ENCODE measurements at regions not wholly inside any gene's neighbourhood (a gene's known extent, or its start where the extent isn't known, plus 50 kb on each side); places are given as distances from the start of the nearest gene placed in this dataset.

- Histone ChIP-seq H3K27ac (ENCODE audit: low read depth, low read length) (no peak overlapping the region), H2AK5ac (ENCODE audit: low read depth, low read length) (no peak overlapping the region), H3K4me2 (ENCODE audit: insufficient read depth in 1 of 2, low read depth in 2 of 2, low read length in 2 of 2) (no peak overlapping the region), H4K8ac (ENCODE audit: extremely low read depth, insufficient read depth, low read length) (no peak overlapping the region), H3K14ac (ENCODE audit: insufficient read length) (no peak overlapping the region), H3K56ac (replicated peaks; ENCODE audit: insufficient read length, low read depth, low read length) (no peak overlapping the region), H2BK12ac (ENCODE audit: low read depth, low read length) (no peak overlapping the region; the same call in 1 of the 2 replicates), H2BK120ac (replicated peaks; ENCODE audit: low read depth, low read length) (no peak overlapping the region), H4K91ac (replicated peaks; ENCODE audit: insufficient read length, low read length) (no peak overlapping the region), H3K4me1 (replicated peaks in 1 of 4; ENCODE audit: control insufficient read depth in 3 of 4, insufficient read depth in 4 of 4, low read length in 3 of 4) (peaks cover 0 to 2% (median 0%) of the 10 kb centered on the region in 4 experiments; a peak in 2 of 7 replicates), H3K27me3 (replicated peaks in 1 of 4; ENCODE audit: control insufficient read depth in 3 of 4, extremely low read depth in 1 of 4, insufficient read depth in 3 of 4, low read length in 3 of 4) (peaks cover 0 to 2% (median 0%) of the 10 kb centered on the region in 4 experiments; a peak in 1 of 7 replicates), H4K5ac (ENCODE audit: insufficient read length, low read depth, low read length) (no peak overlapping the region), H3K23me2 (ENCODE audit: low read depth, low read length) (no peaks in the 10 kb centered on the region), H4K20me1 (replicated peaks in 1 of 2; ENCODE audit: control insufficient read depth in 1 of 2, insufficient read depth in 2 of 2, low read length in 2 of 2) (no peaks in the 10 kb centered on the region), H3K9ac (replicated peaks in 1 of 4; ENCODE audit: extremely low read depth in 1 of 4, low read depth in 3 of 4, low read length in 3 of 4) (no peak overlapping the region; a peak in 1 of 7 replicates), H2BK15ac (ENCODE audit: low read length) (peak overlapping the region; percentile 5; the same call in 1 of the 2 replicates), H3K4ac (replicated peaks; ENCODE audit: insufficient read length, low read depth, low read length) (no peak overlapping the region), H3K79me2 (ENCODE audit: control insufficient read depth in 1 of 2, insufficient read depth in 2 of 2, low read length in 2 of 2) (no peaks in the 10 kb centered on the region), H3K18ac (ENCODE audit: extremely low read depth, low read length) (peak overlapping the region; percentile 48; the same call in 1 of the 2 replicates), H3K36me3 (ENCODE audit: control insufficient read depth in 2 of 4, insufficient read depth in 4 of 4, low read length in 3 of 4) (no peaks in the 10 kb centered on the region; a peak in 1 of 8 replicates), H3K79me1 (ENCODE audit: low read depth, low read length) (no peaks in the 10 kb centered on the region), H2BK20ac (ENCODE audit: low read length) (peak overlapping the region; percentile 86; the same call in 1 of the 2 replicates), H3K4me3 (ENCODE audit: extremely low read depth in 1 of 4, insufficient read depth in 2 of 4, low read depth in 3 of 4, low read length in 4 of 4) (no peak overlapping the region), H2AFZ (ENCODE audit: low read length) (no peak overlapping the region), H3K9me3 (ENCODE audit: insufficient read depth in 2 of 2, low read depth in 1 of 2, low read length in 1 of 2) (no peaks in the 10 kb centered on the region), H3K23ac (ENCODE audit: insufficient read length) (no peak overlapping the region), H2BK5ac (ENCODE audit: low read depth, low read length) (no peak overlapping the region)
- no peak for FAIRE-seq
- no peak for TF ChIP-seq GTF2F1 (IDR thresholded peaks at IDR 0.05; ENCODE audit: borderline replicate concordance, low read depth, low read length)
- TF ChIP-seq KDM1A (IDR thresholded peaks at IDR 0.05; ENCODE audit: borderline replicate concordance, low read length), result peak; percentile 49; the same call in 1 of the 2 replicates
- ChIA-PET POLR2A (ENCODE audit: partially characterized antibody) (no interaction called here), CTCF (ENCODE audit: partially characterized antibody) (interaction anchor here (1.1 kb wide), 1 partner anchor 14 kb away, joined by 3 read pairs; no protein-coding TSS in a partner anchor)
- DNase-seq (ENCODE audit: low read depth in 1 of 2, low spot score in 2 of 2), result no peak
- 86% methylated on average over 11 of the region's 11 CpGs; no CpG with 5 or more reads in 1 of the 2 experiments for WGBS, 2 experiments (ENCODE audit: extremely low coverage in 1 of 2, insufficient coverage in 1 of 2, insufficient read length in 1 of 2, insufficient replicate concordance in 2 of 2, low coverage in 1 of 2, low lambda C conversion rate in 2 of 2, missing lambda C conversion rate in 1 of 2)
Observed at GRCh38 chr9:129422032-129422842, 198.7 kb downstream of the C9orf50 start.
